ENCODE measurements at regions not wholly inside any gene's neighbourhood (a gene's known extent, or its start where the extent isn't known, plus 50 kb on each side); places are given as distances from the start of the nearest gene placed in this dataset.

DNA sequence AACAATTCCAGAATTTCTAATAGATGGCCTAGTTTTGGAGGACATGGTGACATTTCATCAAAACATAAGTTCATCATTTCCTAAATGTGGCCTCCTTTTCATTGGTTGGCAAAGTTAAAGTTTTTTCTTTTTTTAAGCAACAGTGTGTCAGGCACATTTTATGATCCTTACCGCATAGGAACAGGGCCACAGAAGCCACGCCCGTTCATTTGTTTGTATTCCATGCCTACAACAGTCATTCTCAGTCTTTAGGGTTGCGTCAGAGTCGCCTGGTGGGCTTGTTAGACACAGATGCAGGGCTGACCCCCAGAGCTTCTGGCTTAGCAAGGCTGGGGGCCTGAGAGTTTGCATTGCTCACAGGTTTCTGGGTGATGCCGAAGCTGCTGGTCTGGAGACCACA is 130.2 kb downstream of the HSD17B3 start:
- H3K4me2 ChIP-seq = no peak overlapping the region
- H3K9me3 ChIP-seq (replicated peaks in 1 of 11) = peaks cover 0 to 21% (median 0%) of the 10 kb centered on the region in 11 experiments; a peak in 7 of 22 replicates
- H3K4me3 ChIP-seq = no peak overlapping the region
- H3K36me3 ChIP-seq = no peaks in the 10 kb centered on the region
- no peak overlapping the region for H3K9ac ChIP-seq
- H3K4me1 ChIP-seq = peaks cover 26 to 41% (median 36%) of the 10 kb centered on the region in 10 experiments
- no peaks in the 10 kb centered on the region for H3K27me3 ChIP-seq
- H3K27ac ChIP-seq = no peak overlapping the region
- no peak for TF ChIP-seq Cebpa-rat (IDR thresholded peaks at IDR 0.05)
- H4K20me1 ChIP-seq = no peaks in the 10 kb centered on the region

DNA sequence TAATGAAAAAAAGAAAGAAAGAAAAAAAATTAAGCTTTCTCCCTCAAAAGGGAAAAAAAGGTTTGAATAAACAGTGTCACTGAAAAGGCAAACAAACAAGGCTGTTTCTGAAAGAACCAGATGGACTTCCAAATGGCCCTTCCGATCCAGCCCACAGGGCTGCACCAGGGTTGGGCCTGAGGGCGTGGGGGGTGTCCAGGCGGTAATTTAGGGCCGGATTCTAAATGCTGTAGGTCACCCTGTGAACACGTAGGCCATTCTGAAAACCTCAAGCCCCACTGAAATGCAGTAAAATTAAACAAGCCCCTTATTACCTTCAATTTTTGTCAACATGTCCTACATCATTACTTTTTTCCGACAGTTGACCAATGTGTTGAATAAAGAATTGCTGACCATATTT is 132.1 kb downstream of the HSD17B3 start:
- Histone ChIP-seq H3K27ac (no peak overlapping the region), H3K36me3 (no peaks in the 10 kb centered on the region), H3K4me3 (no peak overlapping the region), H3K27me3 (no peaks in the 10 kb centered on the region), H3K4me2 (peak overlapping the region; percentile 15 to 61 (median 48); a peak in 16 of 22 replicates), H4K20me1 (no peaks in the 10 kb centered on the region), H3K9ac (no peak overlapping the region; a peak in 2 of 22 replicates), H3K9me3 (replicated peaks in 1 of 11) (peaks cover 0 to 21% (median 0%) of the 10 kb centered on the region in 11 experiments; a peak in 7 of 22 replicates), H3K4me1 (peaks cover 27 to 43% (median 36%) of the 10 kb centered on the region in 10 experiments)
- TF ChIP-seq Cebpa-rat (IDR thresholded peaks at IDR 0.05) = no peak

DNA sequence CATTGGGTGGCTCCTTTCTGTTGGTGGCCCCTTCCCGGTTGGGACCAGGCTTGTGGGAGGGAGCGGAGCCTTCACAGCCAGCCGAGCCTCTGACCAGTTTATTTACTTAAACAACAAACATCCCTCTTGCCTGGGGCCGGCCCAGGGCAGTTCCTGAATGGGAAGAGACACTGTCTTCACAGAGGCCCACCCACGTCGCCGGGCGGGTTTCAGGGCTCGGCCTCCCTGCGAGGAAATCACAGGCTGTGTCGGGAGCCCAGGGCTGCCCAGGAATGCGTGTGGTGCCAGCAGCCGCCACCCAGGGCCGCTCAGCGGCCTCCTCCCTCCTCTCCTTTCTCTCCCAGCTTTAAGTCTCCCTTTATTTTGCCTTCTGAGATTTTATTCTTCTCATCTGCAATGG is 132.5 kb downstream of the HSD17B3 start:
- peak overlapping the region in 5 of 11 experiments; percentile 21 to 49 (median 28); a peak in 7 of 22 replicates for H3K27ac ChIP-seq
- H3K4me3 ChIP-seq = no peak overlapping the region
- H4K20me1 ChIP-seq = no peaks in the 10 kb centered on the region
- H3K9me3 ChIP-seq (replicated peaks in 1 of 11) = peaks cover 0 to 21% (median 0%) of the 10 kb centered on the region in 11 experiments; a peak in 7 of 22 replicates
- peaks cover 29 to 46% (median 40%) of the 10 kb centered on the region in 10 experiments for H3K4me1 ChIP-seq
- no peak overlapping the region; a peak in 2 of 22 replicates for H3K9ac ChIP-seq
- H3K36me3 ChIP-seq = no peaks in the 10 kb centered on the region
- peak overlapping the region; percentile 27 to 61 (median 48); a peak in 19 of 22 replicates for H3K4me2 ChIP-seq
- TF ChIP-seq Cebpa-rat (IDR thresholded peaks at IDR 0.05) = no peak
- no peaks in the 10 kb centered on the region for H3K27me3 ChIP-seq

DNA sequence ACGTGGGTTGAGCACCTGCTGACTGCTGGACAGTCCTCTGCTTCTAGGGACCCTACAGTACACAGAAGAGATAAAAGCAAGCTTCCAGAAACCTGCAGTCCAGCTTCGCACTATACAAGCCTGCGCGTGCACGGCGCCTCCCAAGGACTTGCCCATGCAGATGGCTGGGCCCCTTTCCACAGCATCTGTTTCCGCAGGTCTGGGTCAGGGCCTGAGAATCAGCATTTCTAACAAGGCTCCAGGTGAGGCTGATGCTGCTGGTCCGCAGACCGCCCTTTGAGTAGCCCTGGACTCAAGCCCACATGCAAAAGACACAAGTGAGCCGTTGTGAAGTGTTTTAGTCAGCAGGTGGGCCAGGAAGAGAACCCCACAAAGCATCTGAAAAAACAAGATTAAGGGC is 133.1 kb downstream of the HSD17B3 start:
- peaks cover 35 to 52% (median 46%) of the 10 kb centered on the region in 10 experiments for H3K4me1 ChIP-seq
- H3K36me3 ChIP-seq = no peaks in the 10 kb centered on the region
- H3K4me2 ChIP-seq = peak overlapping the region; percentile 27 to 61 (median 48); a peak in 13 of 22 replicates
- TF ChIP-seq Cebpa-rat (IDR thresholded peaks at IDR 0.05) = no peak
- H3K9me3 ChIP-seq (replicated peaks in 1 of 11) = peaks cover 0 to 21% (median 0%) of the 10 kb centered on the region in 11 experiments; a peak in 7 of 22 replicates
- no peak overlapping the region for H3K9ac ChIP-seq
- H3K27ac ChIP-seq = no peak overlapping the region; a peak in 3 of 22 replicates
- no peak overlapping the region for H3K4me3 ChIP-seq
- H4K20me1 ChIP-seq = no peaks in the 10 kb centered on the region
- H3K27me3 ChIP-seq = no peaks in the 10 kb centered on the region

DNA sequence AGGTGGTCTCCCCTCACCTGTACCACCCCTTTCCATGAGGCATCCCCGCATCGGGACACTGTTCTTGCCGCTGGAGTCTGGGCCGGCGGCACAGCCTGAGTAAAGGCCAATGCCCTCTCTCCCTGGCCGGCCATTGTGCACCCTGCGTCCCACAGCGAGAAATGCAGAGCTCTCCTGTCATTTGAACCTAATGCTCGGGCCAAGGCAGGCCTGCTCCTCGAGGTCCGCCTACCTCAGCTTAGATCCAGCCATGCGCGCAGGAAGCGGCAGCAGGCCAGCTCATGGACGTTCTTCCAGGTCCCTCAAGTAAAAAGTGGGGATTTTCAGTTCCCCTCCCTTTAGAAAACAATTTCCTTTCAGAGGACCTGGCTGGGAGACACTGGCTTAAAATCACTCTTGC is 135.0 kb downstream of the HSD17B3 start:
- peak overlapping the region in 10 of 11 experiments; percentile 19 to 63 (median 39); a peak in 19 of 22 replicates for H3K4me2 ChIP-seq
- H3K4me1 ChIP-seq = peaks cover 54 to 71% (median 64%) of the 10 kb centered on the region in 10 experiments

DNA sequence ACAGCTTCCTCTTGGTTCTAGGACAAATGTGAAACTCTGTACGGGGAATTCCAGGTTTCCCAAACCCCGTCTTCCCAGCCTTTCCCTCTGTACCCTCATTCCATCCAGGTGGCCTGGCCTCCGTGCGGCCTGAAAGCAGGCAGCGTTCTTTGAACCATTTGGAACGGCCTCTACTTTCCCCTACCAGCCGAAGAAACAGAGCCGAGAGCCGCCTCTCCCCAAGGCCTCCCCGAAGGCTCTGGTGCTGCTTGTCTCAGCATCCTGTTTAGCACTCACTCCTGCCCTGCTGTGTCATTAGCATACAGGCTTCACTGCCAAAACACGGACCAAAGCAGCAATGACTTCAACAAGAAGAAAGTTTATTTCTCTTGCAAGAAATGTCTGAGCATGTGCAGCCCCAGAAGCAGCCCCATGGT is 137.7 kb downstream of the HSD17B3 start:
- H3K4me2 ChIP-seq = peak overlapping the region; percentile 54 to 88 (median 80)

More for the DNA sequence above, 135.0 kb downstream of the HSD17B3 start:
- Histone ChIP-seq H3K27me3 (no peaks in the 10 kb centered on the region), H3K9me3 (replicated peaks in 1 of 11) (peaks cover 0 to 7% (median 0%) of the 10 kb centered on the region in 11 experiments; a peak in 6 of 22 replicates), H3K27ac (peak overlapping the region in 2 of 11 experiments; percentile 24 to 42; a peak in 3 of 22 replicates), H3K9ac (no peak overlapping the region), H4K20me1 (no peaks in the 10 kb centered on the region), H3K4me3 (no peak overlapping the region), H3K36me3 (no peaks in the 10 kb centered on the region)
- no peak for TF ChIP-seq Cebpa-rat (IDR thresholded peaks at IDR 0.05)

DNA sequence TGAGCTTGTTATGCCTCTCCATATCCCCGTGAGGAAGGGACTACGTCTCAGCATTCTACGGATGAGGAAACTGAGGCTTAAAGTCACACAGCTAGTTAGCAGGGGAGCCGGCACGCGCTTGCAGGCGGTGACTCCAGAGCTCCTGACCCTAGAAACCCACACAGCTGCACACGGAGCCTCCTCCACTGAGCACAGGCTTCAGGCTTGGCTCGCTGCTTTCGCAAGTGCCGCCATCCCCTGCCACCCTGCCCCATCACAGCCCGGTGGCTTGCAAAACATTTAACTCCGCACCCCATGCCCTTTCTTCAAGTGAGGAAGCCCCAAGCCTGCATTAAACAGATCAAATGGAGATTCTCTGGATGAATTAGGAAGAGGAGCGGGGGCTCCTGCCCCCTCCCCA is 138.3 kb downstream of the HSD17B3 start:
- Histone ChIP-seq H3K27ac (peak overlapping the region in 10 of 11 experiments; percentile 15 to 83 (median 72); a peak in 18 of 22 replicates), H3K4me2 (peak overlapping the region; percentile 54 to 88 (median 80)), H3K4me3 (peak overlapping the region in 1 of 10 experiments; percentile 24; a peak in 1 of 20 replicates), H4K20me1 (no peaks in the 10 kb centered on the region), H3K9me3 (replicated peaks in 1 of 11) (peaks cover 0 to 12% (median 6%) of the 10 kb centered on the region in 11 experiments; a peak in 8 of 22 replicates), H3K9ac (peak overlapping the region in 9 of 11 experiments; percentile 18 to 72 (median 51); a peak in 14 of 22 replicates), H3K36me3 (no peaks in the 10 kb centered on the region), H3K4me1 (peaks cover 56 to 79% (median 70%) of the 10 kb centered on the region in 10 experiments), H3K27me3 (no peaks in the 10 kb centered on the region)
- peak in 7 of 11 experiments; percentile 29 to 84 (median 80); a peak in 9 of 22 replicates for TF ChIP-seq Cebpa-rat (IDR thresholded peaks at IDR 0.05)

More for the DNA sequence above, 137.7 kb downstream of the HSD17B3 start:
- Histone ChIP-seq H3K4me3 (no peak overlapping the region), H3K36me3 (no peaks in the 10 kb centered on the region), H3K9ac (peak overlapping the region in 9 of 11 experiments; percentile 18 to 72 (median 51); a peak in 13 of 22 replicates), H3K4me1 (peaks cover 56 to 79% (median 69%) of the 10 kb centered on the region in 10 experiments), H3K27me3 (no peaks in the 10 kb centered on the region), H3K27ac (peak overlapping the region in 9 of 11 experiments; percentile 41 to 83 (median 77); a peak in 17 of 22 replicates), H4K20me1 (no peaks in the 10 kb centered on the region), H3K9me3 (replicated peaks in 1 of 11) (peaks cover 0 to 12% (median 6%) of the 10 kb centered on the region in 11 experiments; a peak in 8 of 22 replicates)
- no peak for TF ChIP-seq Cebpa-rat (IDR thresholded peaks at IDR 0.05)

DNA sequence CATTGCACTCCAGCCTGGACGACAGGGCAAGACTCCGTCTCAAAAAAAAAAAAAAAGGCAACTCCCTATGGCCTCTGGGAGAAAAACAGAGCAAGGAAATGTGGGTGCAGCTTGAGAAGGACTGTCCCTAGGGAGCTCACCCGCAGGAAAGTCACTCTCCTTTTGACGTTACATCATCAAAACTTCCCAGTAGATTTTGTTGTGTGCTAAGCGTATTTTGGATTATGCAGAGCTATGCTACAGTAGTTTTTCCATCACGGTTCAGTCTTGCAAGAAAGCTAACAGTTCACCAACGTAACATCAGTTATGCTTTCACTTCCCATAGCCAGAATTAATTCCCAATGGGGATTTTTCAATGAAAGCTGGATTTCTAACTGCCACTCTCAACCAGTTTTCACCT is 138.8 kb downstream of the HSD17B3 start:
- peak overlapping the region; percentile 54 to 88 (median 80) for H3K4me2 ChIP-seq
- H3K4me3 ChIP-seq = peak overlapping the region in 1 of 10 experiments; percentile 24; a peak in 1 of 20 replicates
- peak overlapping the region in 9 of 11 experiments; percentile 24 to 72 (median 51); a peak in 15 of 22 replicates for H3K9ac ChIP-seq
- no peaks in the 10 kb centered on the region for H4K20me1 ChIP-seq
- H3K4me1 ChIP-seq = peaks cover 56 to 79% (median 74%) of the 10 kb centered on the region in 10 experiments
- H3K36me3 ChIP-seq = no peaks in the 10 kb centered on the region
- H3K27me3 ChIP-seq = no peaks in the 10 kb centered on the region
- TF ChIP-seq Cebpa-rat (IDR thresholded peaks at IDR 0.05) = no peak; a peak in 1 of 22 replicates
- H3K27ac ChIP-seq = peak overlapping the region in 10 of 11 experiments; percentile 29 to 83 (median 72); a peak in 18 of 22 replicates
- H3K9me3 ChIP-seq (replicated peaks in 1 of 11) = peaks cover 0 to 12% (median 6%) of the 10 kb centered on the region in 11 experiments; a peak in 8 of 22 replicates

DNA sequence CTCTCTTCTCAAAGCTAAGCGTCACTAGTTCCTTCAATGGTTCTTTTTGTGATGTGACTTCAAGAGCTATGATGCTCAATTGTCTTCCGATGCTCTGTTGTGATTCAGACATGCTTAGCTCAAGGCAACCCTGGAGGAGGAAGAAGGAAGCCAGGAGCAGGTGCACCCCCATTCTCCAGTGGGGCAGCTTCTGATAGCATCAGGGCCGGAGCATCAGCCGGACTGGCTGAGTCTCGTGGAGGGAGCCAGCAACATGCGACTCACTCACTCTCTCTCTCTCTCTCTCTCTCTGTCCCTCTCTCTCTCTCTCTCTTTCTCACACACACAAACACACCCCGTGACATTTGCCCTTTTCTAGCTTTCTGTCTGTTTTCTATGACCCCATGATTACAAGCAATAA is 140.2 kb downstream of the HSD17B3 start:
- H4K20me1 ChIP-seq = no peaks in the 10 kb centered on the region
- H3K27me3 ChIP-seq = no peaks in the 10 kb centered on the region
- peak overlapping the region in 7 of 11 experiments; percentile 62 to 83 (median 78); a peak in 12 of 22 replicates for H3K27ac ChIP-seq
- peak overlapping the region in 9 of 11 experiments; percentile 54 to 87 (median 78); a peak in 17 of 22 replicates for H3K4me2 ChIP-seq
- H3K4me3 ChIP-seq = no peak overlapping the region
- no peaks in the 10 kb centered on the region for H3K36me3 ChIP-seq
- TF ChIP-seq Cebpa-rat (IDR thresholded peaks at IDR 0.05) = no peak
- no peak overlapping the region; a peak in 1 of 22 replicates for H3K9ac ChIP-seq
- H3K4me1 ChIP-seq = peaks cover 56 to 81% (median 78%) of the 10 kb centered on the region in 10 experiments
- peaks cover 0 to 12% (median 6%) of the 10 kb centered on the region in 11 experiments; a peak in 8 of 22 replicates for H3K9me3 ChIP-seq (replicated peaks in 1 of 11)

Measured in BLaER1 treated with 17β-estradiol and CSF1 and Interleukin-3, amounts not matched to agents 10 nM and 100 nM (cell line).